H9 (cell line): ENCODE measurements at regions not wholly inside any gene's neighbourhood (a gene's known extent, or its start where the extent isn't known, plus 50 kb on each side); places are given as distances from the start of the nearest gene placed in this dataset.

ENCODE experiments used
- DNase-seq: peaks from one replicate; pipeline ENCODE4 v3.0.0-alpha.2; 2017
- H2AFZ ChIP-seq: one replicate; pipeline ENCODE4 v1.6.1; 2013; ENCODE audit warnings: mild to moderate bottlenecking, low read length, control low read depth, moderate library complexity
- H2AK5ac ChIP-seq: 2 replicates; pipeline ENCODE4 v1.6.1; 2013; ENCODE audit warnings: low read length, control low read depth, mixed read lengths; ENCODE audit not compliant: insufficient read length
- H2BK120ac ChIP-seq: one replicate; pipeline ENCODE4 v1.6.1; 2013; ENCODE audit warnings: low read depth, mild to moderate bottlenecking, low read length, control low read depth, inconsistent platforms; ENCODE audit not compliant: poor library complexity, severe bottlenecking
- H2BK12ac ChIP-seq: 2 replicates; pipeline ENCODE4 v1.6.1; 2013; ENCODE audit warnings: low read length, control low read depth, mixed read lengths, low read depth; ENCODE audit not compliant: insufficient read length
- H2BK15ac ChIP-seq: 2 replicates; pipeline ENCODE4 v1.6.1; 2013; ENCODE audit warnings: low read depth, low read length, control low read depth
- H2BK20ac ChIP-seq: one replicate; pipeline ENCODE4 v1.6.1; 2013; ENCODE audit warnings: low read depth, mild to moderate bottlenecking, low read length, control low read depth, inconsistent platforms; ENCODE audit not compliant: poor library complexity, severe bottlenecking
- H2BK5ac ChIP-seq: 2 replicates; pipeline ENCODE4 v1.6.1; 2013; ENCODE audit warnings: low read length, control low read depth, mixed read lengths; ENCODE audit not compliant: insufficient read length
- H3K14ac ChIP-seq: 2 replicates; pipeline ENCODE4 v1.6.1; 2013; ENCODE audit warnings: low read length, control low read depth; ENCODE audit not compliant: insufficient read depth
- H3K18ac ChIP-seq: 2 replicates; pipeline ENCODE4 v1.6.1; 2013; ENCODE audit warnings: low read depth, mild to moderate bottlenecking, mixed read lengths, low read length, control low read depth; ENCODE audit not compliant: insufficient read length
- H3K23ac ChIP-seq: 2 replicates; pipeline ENCODE4 v1.6.1; 2013; ENCODE audit warnings: low read length, control low read depth, mixed read lengths, low read depth; ENCODE audit not compliant: insufficient read length
- H3K23me2 ChIP-seq: 2 replicates; pipeline ENCODE4 v1.6.1; 2013; ENCODE audit warnings: low read depth, mild to moderate bottlenecking, mixed read lengths, low read length, control low read depth; ENCODE audit not compliant: insufficient read length, poor library complexity, severe bottlenecking
- H3K27ac ChIP-seq: 2 replicates; pipeline ENCODE4 v1.5.1; 2013; ENCODE audit warnings: low read length, control low read depth, mixed read lengths, low read depth; ENCODE audit not compliant: insufficient read length
- H3K27me3 ChIP-seq: 2 replicates; pipeline ENCODE4 v1.6.1; 2013; ENCODE audit warnings: low read length, control low read depth, inconsistent platforms; ENCODE audit not compliant: insufficient read depth
- H3K4ac ChIP-seq: 2 replicates; pipeline ENCODE4 v1.6.1; 2013; ENCODE audit warnings: low read depth, mild to moderate bottlenecking, control low read depth, inconsistent platforms, low read length, moderate library complexity
- H3K4me1 ChIP-seq: 2 replicates; pipeline ENCODE4 v1.6.1; 2013; ENCODE audit warnings: low read length, control low read depth, inconsistent platforms; ENCODE audit not compliant: insufficient read depth
- H3K4me2 ChIP-seq: 2 replicates; pipeline ENCODE4 v1.6.1; 2013; ENCODE audit warnings: low read length, control low read depth, mixed read lengths; ENCODE audit not compliant: insufficient read length, insufficient read depth
- H3K56ac ChIP-seq: 2 replicates; pipeline ENCODE4 v1.6.1; 2013; ENCODE audit warnings: low read depth, mild to moderate bottlenecking, mixed read lengths, low read length, control low read depth; ENCODE audit not compliant: insufficient read length
- H3K79me1 ChIP-seq: 2 replicates; pipeline ENCODE4 v1.6.1; 2013; ENCODE audit warnings: low read depth, mild to moderate bottlenecking, moderate library complexity, low read length, control low read depth, inconsistent platforms; ENCODE audit not compliant: insufficient read depth, poor library complexity, severe bottlenecking
- H3K79me2 ChIP-seq: 2 replicates; pipeline ENCODE4 v1.6.1; 2013; ENCODE audit warnings: low read length, control low read depth, inconsistent platforms; ENCODE audit not compliant: insufficient read depth
- H3K9ac ChIP-seq: 2 replicates; pipeline ENCODE4 v1.6.1; 2013; ENCODE audit warnings: low read length, control low read depth, mixed read lengths; ENCODE audit not compliant: insufficient read length; ENCODE audit errors: extremely low read depth
- H3K9me3 ChIP-seq: one replicate; pipeline ENCODE4 v1.6.1; 2013; ENCODE audit warnings: low read depth, low read length, inconsistent platforms; ENCODE audit not compliant: control insufficient read depth
- H3T11ph ChIP-seq: one replicate; pipeline ENCODE4 v1.6.1; 2013; ENCODE audit warnings: mild to moderate bottlenecking, low read length, control low read depth, inconsistent platforms
- H4K20me1 ChIP-seq: one replicate; pipeline ENCODE4 v1.6.1; 2013; ENCODE audit not compliant: control insufficient read depth, insufficient read length, insufficient read depth
- H4K5ac ChIP-seq: 2 replicates; pipeline ENCODE4 v1.6.1; 2013; ENCODE audit warnings: low read depth, mild to moderate bottlenecking, mixed read lengths, low read length, control low read depth; ENCODE audit not compliant: insufficient read length
- H4K8ac ChIP-seq: replicated peaks from 2 replicates; pipeline ENCODE4 v1.6.1; 2013; ENCODE audit warnings: low read length, control low read depth, mixed read lengths, low read depth; ENCODE audit not compliant: insufficient read length
- H4K91ac ChIP-seq: 2 replicates; pipeline ENCODE4 v1.6.1; 2013; ENCODE audit warnings: low read depth, mild to moderate bottlenecking, moderate library complexity, mixed read lengths, low read length, control low read depth; ENCODE audit not compliant: insufficient read length
- H3K27ac Mint-ChIP-seq, 3 experiments: 2 replicates in 2 of 3; 3 replicates in 1 of 3; pipeline ENCODE4 v1.8.0; 2020 to 2021; ENCODE audit warnings: mixed read lengths in 3 of 3, mild to moderate bottlenecking in 1 of 3, moderate library complexity in 1 of 3
- H3K27me3 Mint-ChIP-seq: 2 replicates; pipeline ENCODE4 v1.8.0; 2021; ENCODE audit warnings: low read depth, mild to moderate bottlenecking, moderate library complexity, mixed read lengths
- H3K36me3 Mint-ChIP-seq, 3 experiments: 2 replicates in 2 of 3; 3 replicates in 1 of 3; pipeline ENCODE4 v1.8.0; 2020 to 2021; ENCODE audit warnings: low read depth in 3 of 3, mixed read lengths in 3 of 3; ENCODE audit not compliant: insufficient read depth in 1 of 3
- H3K4me1 Mint-ChIP-seq, 2 experiments: 2 replicates each; pipeline ENCODE4 v1.8.0; 2020; ENCODE audit warnings: mixed read lengths in 2 of 2
- H3K4me3 Mint-ChIP-seq, 2 experiments: 2 replicates in 1 of 2; 3 replicates in 1 of 2; pipeline ENCODE4 v1.8.0; 2020 to 2021; ENCODE audit warnings: mild to moderate bottlenecking in 2 of 2, mixed read lengths in 2 of 2, moderate library complexity in 1 of 2
- H3K9me3 Mint-ChIP-seq, 2 experiments: 2 replicates in 1 of 2; 3 replicates in 1 of 2; pipeline ENCODE4 v1.8.0; 2020; ENCODE audit warnings: mild to moderate bottlenecking in 2 of 2, mixed read lengths in 2 of 2, moderate library complexity in 1 of 2
- WGBS: extraction: QIAGEN DNeasy Blood & Tissue Kit; methylation state at CpG from one replicate; pipeline ENCODE4 v1.1.7; 2013; ENCODE audit warnings: missing lambda C conversion rate, low lambda C conversion rate, mixed read lengths; ENCODE audit not compliant: insufficient read length; ENCODE audit errors: extremely low coverage; 5-methylcytosine and 5-hydroxymethylcytosine counted together
- TF ChIP-seq, protein P1 (sequence below): fragments of 200-600 bp; sonication (generic); conservative IDR thresholded peaks from 3 replicates; pipeline ENCODE4 v1.8.0; 2021; ENCODE audit warnings: antibody characterized with exemption, mild to moderate bottlenecking

GRCh38 chr3:168843481-168843880 is 747.8 kb upstream of the GOLIM4 start:
- Histone ChIP-seq H3K9ac (no peak overlapping the region), H4K5ac (no peak overlapping the region), H4K8ac (no peak overlapping the region), H3K4me2 (no peak overlapping the region), H3K23ac (no peak overlapping the region), H3K23me2 (no peaks in the 10 kb centered on the region), H2BK5ac (no peak overlapping the region), H2BK20ac (no peak overlapping the region), H2AK5ac (no peak overlapping the region), H3T11ph (no peak overlapping the region), H3K18ac (no peak overlapping the region), H3K27me3 (no peaks in the 10 kb centered on the region), H3K14ac (no peak overlapping the region), H3K79me1 (no peaks in the 10 kb centered on the region), H3K9me3 (no peaks in the 10 kb centered on the region), H2BK15ac (no peak overlapping the region), H3K79me2 (no peaks in the 10 kb centered on the region), H4K20me1 (no peaks in the 10 kb centered on the region), H3K56ac (no peak overlapping the region), H2BK12ac (no peak overlapping the region), H3K4me1 (peaks cover 9% of the 10 kb centered on the region; the same call in 1 of the 2 replicates), H3K4ac (no peak overlapping the region), H4K91ac (no peak overlapping the region), H2BK120ac (no peak overlapping the region), H2AFZ (no peak overlapping the region), H3K27ac (no peak overlapping the region)
- no peak for DNase-seq
- peaks cover 9 to 11% of the 10 kb centered on the region in 2 experiments; a peak in 2 of 5 replicates for H3K9me3 Mint-ChIP-seq
- peaks cover 40 to 50% of the 10 kb centered on the region in 2 experiments for H3K4me1 Mint-ChIP-seq
- H3K36me3 Mint-ChIP-seq, result peaks cover 3 to 14% (median 13%) of the 10 kb centered on the region in 3 experiments; a peak in 3 of 7 replicates
- no peak overlapping the region for H3K27ac Mint-ChIP-seq
- peaks cover 3% of the 10 kb centered on the region; the same call in 1 of the 2 replicates for H3K27me3 Mint-ChIP-seq
- TF ChIP-seq, protein P1, sequence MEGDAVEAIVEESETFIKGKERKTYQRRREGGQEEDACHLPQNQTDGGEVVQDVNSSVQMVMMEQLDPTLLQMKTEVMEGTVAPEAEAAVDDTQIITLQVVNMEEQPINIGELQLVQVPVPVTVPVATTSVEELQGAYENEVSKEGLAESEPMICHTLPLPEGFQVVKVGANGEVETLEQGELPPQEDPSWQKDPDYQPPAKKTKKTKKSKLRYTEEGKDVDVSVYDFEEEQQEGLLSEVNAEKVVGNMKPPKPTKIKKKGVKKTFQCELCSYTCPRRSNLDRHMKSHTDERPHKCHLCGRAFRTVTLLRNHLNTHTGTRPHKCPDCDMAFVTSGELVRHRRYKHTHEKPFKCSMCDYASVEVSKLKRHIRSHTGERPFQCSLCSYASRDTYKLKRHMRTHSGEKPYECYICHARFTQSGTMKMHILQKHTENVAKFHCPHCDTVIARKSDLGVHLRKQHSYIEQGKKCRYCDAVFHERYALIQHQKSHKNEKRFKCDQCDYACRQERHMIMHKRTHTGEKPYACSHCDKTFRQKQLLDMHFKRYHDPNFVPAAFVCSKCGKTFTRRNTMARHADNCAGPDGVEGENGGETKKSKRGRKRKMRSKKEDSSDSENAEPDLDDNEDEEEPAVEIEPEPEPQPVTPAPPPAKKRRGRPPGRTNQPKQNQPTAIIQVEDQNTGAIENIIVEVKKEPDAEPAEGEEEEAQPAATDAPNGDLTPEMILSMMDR, result no peak
- H3K4me3 Mint-ChIP-seq, result no peak overlapping the region
- WGBS, result no CpG with 5 or more reads among the region's 2 CpGs
